Gastrocnemius medialis (tissue), 4 donors: ENCODE measurements at regions not wholly inside any gene's neighbourhood (a gene's known extent, or its start where the extent isn't known, plus 50 kb on each side); places are given as distances from the start of the nearest gene placed in this dataset.

Experiments used
- ATAC-seq, 2 donors: fragments of 150-250 bp; one replicate each; pipeline ENCODE4 v1.9.1; 2016
- DNase-seq, 2 donors: peaks; one replicate each; pipeline ENCODE4 v3.0.0-alpha.2; 2019
- H3K27ac ChIP-seq, 4 donors: fragments of 200-600 bp; sonication (generic); 1 replicate in 1 of 4; 2 replicates in 3 of 4; pipeline ENCODE4 v1.5.1; 2016 to 2018; ENCODE audit warnings: mild to moderate bottlenecking in 2 of 4, moderate library complexity in 1 of 4
- H3K27me3 ChIP-seq, 3 donors: fragments of 200-600 bp; sonication (generic) in 2 of 3; 1 replicate in 1 of 3; 2 replicates in 2 of 3; pipeline versions ENCODE4 v1.5.1 to v1.6.0; 2016 to 2019; ENCODE audit warnings: mild to moderate bottlenecking in 1 of 3, moderate library complexity in 1 of 3
- H3K36me3 ChIP-seq, 2 donors: fragments of 200-600 bp; sonication (generic) in 1 of 2; one replicate each; pipeline ENCODE4 v1.5.1; 2017 to 2018
- H3K4me1 ChIP-seq, 2 donors: fragments of 200-600 bp; sonication (generic) in 1 of 2; one replicate each; pipeline ENCODE4 v1.5.1; 2016 to 2017; ENCODE audit warnings: mild to moderate bottlenecking in 2 of 2
- H3K4me3 ChIP-seq, 4 donors: fragments of 200-600 bp; sonication (generic) in 3 of 4; 1 replicate in 1 of 4; 2 replicates in 3 of 4; pipeline ENCODE4 v1.5.1; 2016 to 2019; ENCODE audit warnings: mild to moderate bottlenecking in 2 of 4
- H3K9me3 ChIP-seq, 3 donors: fragments of 200-600 bp; sonication (generic) in 2 of 3; 1 replicate in 1 of 3; 2 replicates in 2 of 3; pipeline ENCODE4 v1.5.1; 2016 to 2019
- CTCF ChIP-seq, 5 experiments: fragments of 450-650 bp in 3 of 5; fragments of 200-600 bp in 2 of 5; sonication (generic) in 2 of 5; IDR thresholded peaks in 4 of 5; conservative IDR thresholded peaks in 1 of 5; 1 replicate in 4 of 5; 2 replicates in 1 of 5; pipeline ENCODE4 v1.5.1; 2016 to 2019; ENCODE audit warnings: antibody characterized with exemption in 5 of 5, mild to moderate bottlenecking in 3 of 5, moderate library complexity in 3 of 5
- POLR2A ChIP-seq, 2 donors: fragments of 450-650 bp; IDR thresholded peaks; one replicate each; pipeline ENCODE4 v1.6.1; 2017; ENCODE audit warnings: antibody characterized with exemption in 2 of 2, mild to moderate bottlenecking in 2 of 2, moderate library complexity in 2 of 2
- in situ Hi-C, 4 donors: fragments of 200-750 bp; cut with MboI; loops; one replicate each; pipeline versions ENCODE4 v1.15.0 to v1.8.0; 2017; ENCODE audit warnings: low sequenced_read_pairs in 4 of 4
- intact Hi-C: fragments of 100-400 bp; cut with DNase I; formaldehyde crosslinking; loops from one replicate; pipeline ENCODE4 v1.15.1; 2023; ENCODE audit warnings: low total_unique reads

GRCh38 chr17:71276079-71276478 is 844.7 kb upstream of the SOX9 start:
- H3K4me1 ChIP-seq, result no peaks in the 10 kb centered on the region
- H3K4me3 ChIP-seq, result no peak overlapping the region
- no peak overlapping the region for H3K27ac ChIP-seq
- no peaks in the 10 kb centered on the region for H3K36me3 ChIP-seq
- in situ Hi-C loops (no loop called here), intact Hi-C loops (no loop called here)
- H3K9me3 ChIP-seq, result no peaks in the 10 kb centered on the region
- H3K27me3 ChIP-seq, result no peaks in the 10 kb centered on the region
- no peak for DNase-seq
- no peak for ATAC-seq
- no peak for TF ChIP-seq CTCF (IDR thresholded peaks at IDR 0.05 in 4 of 5, conservative IDR thresholded peaks at IDR 0.05 in 1 of 5)
- no peak for TF ChIP-seq POLR2A (IDR thresholded peaks at IDR 0.05)

GRCh38 chr17:71283486-71283885 is 837.3 kb upstream of the SOX9 start:
- no peak overlapping the region for H3K27ac ChIP-seq
- H3K9me3 ChIP-seq, result no peaks in the 10 kb centered on the region
- in situ Hi-C loops (no loop called here), intact Hi-C loops (no loop called here)
- H3K4me3 ChIP-seq, result no peak overlapping the region
- no peak for TF ChIP-seq POLR2A (IDR thresholded peaks at IDR 0.05)
- no peak for TF ChIP-seq CTCF (IDR thresholded peaks at IDR 0.05 in 4 of 5, conservative IDR thresholded peaks at IDR 0.05 in 1 of 5)
- DNase-seq (no peak), ATAC-seq (no peak)
- peaks cover 0 to 3% of the 10 kb centered on the region in 2 donors for H3K4me1 ChIP-seq
- no peaks in the 10 kb centered on the region for H3K27me3 ChIP-seq
- no peaks in the 10 kb centered on the region for H3K36me3 ChIP-seq

GRCh38 chr17:71284032-71284755 is 836.6 kb upstream of the SOX9 start:
- no peak for DNase-seq
- Histone ChIP-seq H3K4me3 (no peak overlapping the region), H3K27me3 (no peaks in the 10 kb centered on the region), H3K4me1 (peaks cover 0 to 3% of the 10 kb centered on the region in 2 donors), H3K9me3 (no peaks in the 10 kb centered on the region), H3K27ac (no peak overlapping the region), H3K36me3 (no peaks in the 10 kb centered on the region)
- in situ Hi-C loops (no loop called here), intact Hi-C loops (no loop called here)
- no peak for ATAC-seq
- no peak for TF ChIP-seq POLR2A (IDR thresholded peaks at IDR 0.05)
- TF ChIP-seq CTCF (IDR thresholded peaks at IDR 0.05 in 4 of 5, conservative IDR thresholded peaks at IDR 0.05 in 1 of 5), result no peak

- TF ChIP-seq POLR2A (IDR thresholded peaks at IDR 0.05) (no peak), CTCF (IDR thresholded peaks at IDR 0.05 in 4 of 5, conservative IDR thresholded peaks at IDR 0.05 in 1 of 5) (no peak)
- H3K27ac ChIP-seq, result no peak overlapping the region
- intact Hi-C loops (no loop called here), in situ Hi-C loops (no loop called here)
- H3K4me3 ChIP-seq, result no peak overlapping the region
- no peaks in the 10 kb centered on the region for H3K9me3 ChIP-seq
- no peak for ATAC-seq
- no peak for DNase-seq
- no peaks in the 10 kb centered on the region for H3K36me3 ChIP-seq
- H3K27me3 ChIP-seq, result no peaks in the 10 kb centered on the region
- H3K4me1 ChIP-seq, result peaks cover 0 to 3% of the 10 kb centered on the region in 2 donors
Observed at GRCh38 chr17:71286625-71287024, 834.2 kb upstream of the SOX9 start.
